ENCODE measurements at regions not wholly inside any gene's neighbourhood (a gene's known extent, or its start where the extent isn't known, plus 50 kb on each side); places are given as distances from the start of the nearest gene placed in this dataset.

- H3K9me3 ChIP-seq (replicated peaks in 1 of 3): no peaks in the 10 kb centered on the region
- peaks cover 16 to 21% of the 10 kb centered on the region in 2 donors for H3K4me1 ChIP-seq (replicated peaks in 1 of 2)
- no peak for DNase-seq
- TF ChIP-seq POLR2A (IDR thresholded peaks at IDR 0.05) (no peak), CTCF (IDR thresholded peaks at IDR 0.05) (no peak)
- intact Hi-C loops (cut with DNase I): no loop called here
- no peaks in the 10 kb centered on the region for H3K36me3 ChIP-seq (replicated peaks in 1 of 2)
- no peak overlapping the region for H3K27ac ChIP-seq
- no peak overlapping the region for H3K4me3 ChIP-seq
- no peaks in the 10 kb centered on the region for H3K27me3 ChIP-seq
- 93 to 96% (median 94%) methylated on average over 9 to 11 of the region's 11 CpGs for WGBS, 4 donors
Measured at GRCh38 chr1:91594383-91595055, 93.9 kb downstream of the CDC7 start.

GRCh38 chr1:91596474-91596873, 95.8 kb downstream of the CDC7 start:
- Histone ChIP-seq H3K9me3 (replicated peaks in 1 of 3) (no peaks in the 10 kb centered on the region), H3K4me1 (replicated peaks in 1 of 2) (peaks cover 11 to 12% of the 10 kb centered on the region in 2 donors), H3K27ac (peak overlapping the region in 1 of 5 donors; percentile 6), H3K36me3 (replicated peaks in 1 of 2) (no peaks in the 10 kb centered on the region), H3K4me3 (no peak overlapping the region), H3K27me3 (no peaks in the 10 kb centered on the region)
- intact Hi-C loops (cut with DNase I): no loop called here
- peak in 4 of 7 donors; percentile 26 to 58 (median 49) for DNase-seq
- TF ChIP-seq POLR2A (IDR thresholded peaks at IDR 0.05): no peak
- no peak for TF ChIP-seq CTCF (IDR thresholded peaks at IDR 0.05)
- 83 to 92% (median 85%) methylated on average over 1 of the region's 1 CpG for WGBS, 4 donors

GRCh38 chr1:91597215-91597614, 96.6 kb downstream of the CDC7 start:
- no peak for DNase-seq
- intact Hi-C loops (cut with DNase I): no loop called here
- Histone ChIP-seq H3K9me3 (replicated peaks in 1 of 3) (no peaks in the 10 kb centered on the region), H3K27ac (no peak overlapping the region), H3K27me3 (no peaks in the 10 kb centered on the region), H3K4me1 (replicated peaks in 1 of 2) (peaks cover 6 to 10% of the 10 kb centered on the region in 2 donors), H3K36me3 (replicated peaks in 1 of 2) (no peaks in the 10 kb centered on the region), H3K4me3 (no peak overlapping the region)
- TF ChIP-seq CTCF (IDR thresholded peaks at IDR 0.05) (no peak), POLR2A (IDR thresholded peaks at IDR 0.05) (no peak)
- 87 to 93% (median 91%) methylated on average over 2 of the region's 2 CpGs for WGBS, 4 donors

- 72 to 77% (median 76%) methylated on average over 11 of the region's 11 CpGs for WGBS, 4 donors
- intact Hi-C loops (cut with DNase I): no loop called here
Measured at GRCh38 chr1:91600431-91601337, 100.0 kb downstream of the CDC7 start.

More at GRCh38 chr1:91600431-91601337, 100.0 kb downstream of the CDC7 start:
- Histone ChIP-seq H3K36me3 (replicated peaks in 1 of 2) (no peaks in the 10 kb centered on the region), H3K9me3 (replicated peaks in 1 of 3) (no peaks in the 10 kb centered on the region), H3K4me3 (no peak overlapping the region), H3K27me3 (no peaks in the 10 kb centered on the region), H3K4me1 (replicated peaks in 1 of 2) (no peaks in the 10 kb centered on the region), H3K27ac (no peak overlapping the region)
- TF ChIP-seq CTCF (IDR thresholded peaks at IDR 0.05) (no peak), POLR2A (IDR thresholded peaks at IDR 0.05) (no peak)
- no peak for DNase-seq
